Naive thymus-derived CD8-positive, alpha-beta T cell (primary cell): ENCODE measurements at regions not wholly inside any gene's neighbourhood (a gene's known extent, or its start where the extent isn't known, plus 50 kb on each side); places are given as distances from the start of the nearest gene placed in this dataset.

Source experiments
- ATAC-seq, 2 donors: fragments of 150-1000 bp; cut with Tn5 transposase in 1 of 2; sonication (Bioruptor Pico), chemical (Tn5 transposase) in 1 of 2; 1 replicate in 1 of 2; 2 replicates in 1 of 2; pipeline ENCODE4 v1.10.0; 2021; ENCODE audit warnings: mild to moderate bottlenecking in 2 of 2, moderate library complexity in 2 of 2
- POLR2A ChIA-PET: fragments of 350-600 bp; sonication (Branson Sonifier 250); formaldehyde crosslinking; loops from one replicate; lab custom pipeline; 2021; ENCODE audit warnings: antibody characterized with exemption; lab: Charles Lee
- DNase-seq, 10 donors: peaks; one replicate each; pipeline versions ENCODE4 v3.0.0 to v3.0.0-alpha.2; 2020 to 2022
- H3K27ac Mint-ChIP-seq, 10 donors: one replicate each; pipeline ENCODE4 v1.8.0; 2020 to 2022; ENCODE audit warnings: mild to moderate bottlenecking in 10 of 10, mixed read lengths in 10 of 10, moderate library complexity in 4 of 10, inconsistent platforms in 1 of 10
- H3K27me3 Mint-ChIP-seq, 5 donors: one replicate each; pipeline ENCODE4 v1.8.0; 2021 to 2022; ENCODE audit warnings: mixed read lengths in 5 of 5
- H3K36me3 Mint-ChIP-seq, 3 donors: one replicate each; pipeline ENCODE4 v1.8.0; 2020 to 2022; ENCODE audit warnings: mixed read lengths in 3 of 3, mild to moderate bottlenecking in 2 of 3, inconsistent platforms in 1 of 3
- H3K4me1 Mint-ChIP-seq, 4 donors: one replicate each; pipeline ENCODE4 v1.8.0; 2021 to 2022; ENCODE audit warnings: mixed read lengths in 4 of 4
- H3K4me3 Mint-ChIP-seq, 10 donors: one replicate each; pipeline ENCODE4 v1.8.0; 2020 to 2022; ENCODE audit warnings: mild to moderate bottlenecking in 10 of 10, mixed read lengths in 10 of 10, moderate library complexity in 6 of 10, inconsistent platforms in 1 of 10
- H3K9me3 Mint-ChIP-seq, 9 donors: one replicate each; pipeline ENCODE4 v1.8.0; 2020 to 2022; ENCODE audit warnings: mixed read lengths in 9 of 9, mild to moderate bottlenecking in 3 of 9, inconsistent platforms in 1 of 9, moderate library complexity in 1 of 9

DNA sequence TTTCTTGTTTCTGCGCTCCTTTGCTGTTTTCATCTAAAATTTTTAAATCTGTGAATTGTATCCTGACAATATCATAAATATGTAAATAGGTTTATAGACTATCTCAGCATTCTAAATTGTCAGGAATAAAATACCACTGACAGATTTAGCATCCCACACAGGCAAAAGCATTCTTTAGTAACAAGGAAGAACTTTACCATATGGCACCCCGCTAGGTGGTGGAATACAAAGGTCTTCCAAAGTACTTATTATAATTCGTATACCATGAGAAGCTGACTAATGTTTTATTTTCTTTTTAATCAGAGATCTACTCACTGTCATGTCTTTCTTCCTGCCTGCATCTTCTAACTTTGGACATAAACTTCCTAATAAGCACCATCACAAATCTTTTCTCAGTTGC lies 328.8 kb upstream of the NOVA1 start:
- H3K27me3 Mint-ChIP-seq, result peaks cover 0 to 1% (median 0%) of the 10 kb centered on the region in 5 donors
- no peaks in the 10 kb centered on the region for H3K4me1 Mint-ChIP-seq
- POLR2A ChIA-PET, result no interaction called here
- peaks cover 0 to 37% (median 11%) of the 10 kb centered on the region in 9 donors for H3K9me3 Mint-ChIP-seq
- no peak overlapping the region for H3K4me3 Mint-ChIP-seq
- no peak for DNase-seq
- H3K36me3 Mint-ChIP-seq, result no peaks in the 10 kb centered on the region
- H3K27ac Mint-ChIP-seq, result no peak overlapping the region
- no peak for ATAC-seq

GRCh38 chr14:26928019-26928418 lies 330.2 kb upstream of the NOVA1 start:
- H3K4me1 Mint-ChIP-seq, result no peaks in the 10 kb centered on the region
- no peak for ATAC-seq
- POLR2A ChIA-PET, result no interaction called here

GRCh38 chr14:26929361-26929760 lies 331.5 kb upstream of the NOVA1 start:
- peaks cover 0 to 1% (median 0%) of the 10 kb centered on the region in 5 donors for H3K27me3 Mint-ChIP-seq
- no peak overlapping the region for H3K27ac Mint-ChIP-seq
- DNase-seq (no peak), ATAC-seq (no peak)
- no peaks in the 10 kb centered on the region for H3K4me1 Mint-ChIP-seq
- no peaks in the 10 kb centered on the region for H3K36me3 Mint-ChIP-seq
- POLR2A ChIA-PET, result no interaction called here
- no peak overlapping the region for H3K4me3 Mint-ChIP-seq
- peaks cover 0 to 49% (median 10%) of the 10 kb centered on the region in 9 donors for H3K9me3 Mint-ChIP-seq

More at GRCh38 chr14:26928019-26928418, 330.2 kb upstream of the NOVA1 start:
- no peak overlapping the region for H3K27ac Mint-ChIP-seq
- H3K9me3 Mint-ChIP-seq, result peaks cover 0 to 36% (median 10%) of the 10 kb centered on the region in 9 donors
- H3K36me3 Mint-ChIP-seq, result no peaks in the 10 kb centered on the region
- H3K4me3 Mint-ChIP-seq, result no peak overlapping the region
- no peak for DNase-seq
- H3K27me3 Mint-ChIP-seq, result peaks cover 0 to 1% (median 0%) of the 10 kb centered on the region in 5 donors

- H3K9me3 Mint-ChIP-seq, result peaks cover 0 to 56% (median 10%) of the 10 kb centered on the region in 9 donors
- H3K27ac Mint-ChIP-seq, result no peak overlapping the region
- H3K27me3 Mint-ChIP-seq, result peaks cover 0 to 1% (median 0%) of the 10 kb centered on the region in 5 donors
- POLR2A ChIA-PET, result no interaction called here
- ATAC-seq, result no peak
- H3K36me3 Mint-ChIP-seq, result peaks cover 0 to 4% (median 0%) of the 10 kb centered on the region in 3 donors
- DNase-seq, result no peak
- no peak overlapping the region for H3K4me3 Mint-ChIP-seq
- no peaks in the 10 kb centered on the region for H3K4me1 Mint-ChIP-seq
Observed at GRCh38 chr14:26930576-26930975, 332.7 kb upstream of the NOVA1 start.

GRCh38 chr14:26932606-26933005 lies 334.8 kb upstream of the NOVA1 start:
- Mint-ChIP-seq H3K36me3 (peaks cover 0 to 4% (median 0%) of the 10 kb centered on the region in 3 donors), H3K9me3 (peaks cover 0 to 60% (median 12%) of the 10 kb centered on the region in 9 donors), H3K27ac (no peak overlapping the region), H3K27me3 (peaks cover 0 to 1% (median 0%) of the 10 kb centered on the region in 5 donors), H3K4me1 (no peaks in the 10 kb centered on the region), H3K4me3 (no peak overlapping the region)
- no peak for ATAC-seq
- POLR2A ChIA-PET, result no interaction called here
- no peak for DNase-seq

- no peaks in the 10 kb centered on the region for H3K4me1 Mint-ChIP-seq
- H3K36me3 Mint-ChIP-seq, result peaks cover 0 to 4% (median 0%) of the 10 kb centered on the region in 3 donors
- no peak overlapping the region for H3K4me3 Mint-ChIP-seq
- H3K27ac Mint-ChIP-seq, result no peak overlapping the region
- DNase-seq (no peak), ATAC-seq (no peak)
- H3K9me3 Mint-ChIP-seq, result peaks cover 0 to 60% (median 12%) of the 10 kb centered on the region in 9 donors
- POLR2A ChIA-PET, result no interaction called here
- H3K27me3 Mint-ChIP-seq, result peaks cover 0 to 1% (median 0%) of the 10 kb centered on the region in 5 donors
Observed at GRCh38 chr14:26933431-26933830, 335.6 kb upstream of the NOVA1 start.

DNA sequence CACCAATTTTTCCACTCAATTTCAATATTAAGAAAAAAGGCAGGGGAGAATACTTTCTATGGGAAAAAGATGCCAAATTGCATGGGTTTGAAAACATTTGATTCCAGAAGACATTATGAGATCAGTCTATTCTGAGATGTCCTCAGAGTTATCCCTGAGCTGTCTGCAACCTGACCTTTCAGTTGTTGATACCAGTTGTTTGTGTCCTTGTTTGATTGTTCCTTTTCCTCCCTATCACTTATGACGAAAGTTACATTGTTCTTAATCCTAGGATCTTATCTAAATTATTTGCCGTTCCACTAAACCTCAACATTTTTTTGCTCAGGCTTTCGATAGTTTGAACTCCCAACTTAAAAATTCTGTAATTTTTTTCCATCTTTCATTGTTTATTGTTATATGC lies 336.3 kb upstream of the NOVA1 start:
- DNase-seq, result no peak
- no peak for ATAC-seq
- no peaks in the 10 kb centered on the region for H3K27me3 Mint-ChIP-seq
- peaks cover 0 to 60% (median 10%) of the 10 kb centered on the region in 9 donors for H3K9me3 Mint-ChIP-seq
- H3K36me3 Mint-ChIP-seq, result peaks cover 0 to 4% (median 0%) of the 10 kb centered on the region in 3 donors
- POLR2A ChIA-PET, result no interaction called here
- H3K4me3 Mint-ChIP-seq, result no peak overlapping the region
- no peak overlapping the region for H3K27ac Mint-ChIP-seq
- no peaks in the 10 kb centered on the region for H3K4me1 Mint-ChIP-seq

GRCh38 chr14:26935733-26936132 lies 337.9 kb upstream of the NOVA1 start:
- Mint-ChIP-seq H3K27me3 (no peaks in the 10 kb centered on the region), H3K36me3 (peaks cover 0 to 4% (median 0%) of the 10 kb centered on the region in 3 donors)
- ATAC-seq, result no peak

DNA sequence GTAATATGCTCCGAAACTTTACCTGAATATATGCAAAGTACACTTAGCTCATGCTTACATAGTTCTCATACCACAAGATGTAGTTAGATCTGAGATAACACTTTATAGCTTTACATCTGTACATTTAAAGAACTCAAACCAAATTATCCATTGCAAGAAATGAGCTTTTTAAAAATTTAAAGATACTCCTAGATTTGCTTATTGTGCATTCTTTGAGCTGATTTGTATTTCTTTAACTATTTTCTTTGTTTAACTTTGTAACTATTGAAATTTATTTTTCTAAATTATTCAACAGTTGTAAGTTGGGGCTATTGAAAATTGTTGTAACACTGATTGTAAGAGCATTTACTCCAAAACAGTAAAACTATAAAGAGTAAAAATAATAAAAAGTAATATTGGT lies 340.2 kb upstream of the NOVA1 start:
- H3K27ac Mint-ChIP-seq, result no peak overlapping the region
- no peaks in the 10 kb centered on the region for H3K27me3 Mint-ChIP-seq
- peaks cover 0 to 4% (median 0%) of the 10 kb centered on the region in 3 donors for H3K36me3 Mint-ChIP-seq
- no peak overlapping the region for H3K4me3 Mint-ChIP-seq
- POLR2A ChIA-PET, result no interaction called here
- ATAC-seq (no peak), DNase-seq (no peak)
- H3K9me3 Mint-ChIP-seq, result peaks cover 9 to 61% (median 12%) of the 10 kb centered on the region in 9 donors
- no peaks in the 10 kb centered on the region for H3K4me1 Mint-ChIP-seq

More at GRCh38 chr14:26935733-26936132, 337.9 kb upstream of the NOVA1 start:
- POLR2A ChIA-PET, result no interaction called here
- Mint-ChIP-seq H3K27ac (no peak overlapping the region), H3K9me3 (peaks cover 4 to 61% (median 11%) of the 10 kb centered on the region in 9 donors), H3K4me3 (no peak overlapping the region), H3K4me1 (no peaks in the 10 kb centered on the region)
- DNase-seq, result no peak

GRCh38 chr14:26939755-26940154 lies 341.9 kb upstream of the NOVA1 start:
- Mint-ChIP-seq H3K27ac (no peak overlapping the region), H3K36me3 (peaks cover 0 to 4% (median 0%) of the 10 kb centered on the region in 3 donors), H3K4me1 (no peaks in the 10 kb centered on the region), H3K4me3 (no peak overlapping the region), H3K27me3 (no peaks in the 10 kb centered on the region), H3K9me3 (peaks cover 7 to 54% (median 16%) of the 10 kb centered on the region in 9 donors)
- POLR2A ChIA-PET, result no interaction called here
- DNase-seq (no peak), ATAC-seq (no peak)

GRCh38 chr14:26941521-26941920 lies 343.7 kb upstream of the NOVA1 start:
- H3K4me3 Mint-ChIP-seq, result no peak overlapping the region
- no peak for DNase-seq
- POLR2A ChIA-PET, result no interaction called here
- H3K27ac Mint-ChIP-seq, result peak overlapping the region in 1 of 10 donors; percentile 35
- H3K36me3 Mint-ChIP-seq, result no peaks in the 10 kb centered on the region
- no peaks in the 10 kb centered on the region for H3K27me3 Mint-ChIP-seq
- no peak for ATAC-seq
- H3K9me3 Mint-ChIP-seq, result peaks cover 6 to 53% (median 16%) of the 10 kb centered on the region in 9 donors
- no peaks in the 10 kb centered on the region for H3K4me1 Mint-ChIP-seq

DNA sequence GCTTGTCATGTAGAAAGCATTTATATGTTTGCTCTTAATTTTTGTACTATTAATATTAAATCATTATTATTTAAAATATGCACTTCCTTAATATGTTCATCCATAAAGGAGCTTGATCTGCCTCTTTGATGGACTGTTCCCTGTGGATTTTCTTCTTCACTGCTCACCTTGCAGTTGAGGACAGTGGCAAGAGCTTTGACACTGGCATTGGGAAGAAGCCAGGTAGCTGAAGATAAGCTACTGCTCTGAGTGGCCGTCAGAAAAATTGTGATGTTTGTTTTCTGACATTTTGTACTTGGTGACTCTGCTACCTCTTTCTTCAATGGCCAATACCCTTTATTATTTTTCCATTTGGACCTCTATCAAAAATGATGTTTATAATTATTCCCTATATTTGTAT lies 349.4 kb upstream of the NOVA1 start:
- Mint-ChIP-seq H3K36me3 (no peaks in the 10 kb centered on the region), H3K4me3 (no peak overlapping the region), H3K27me3 (no peaks in the 10 kb centered on the region), H3K4me1 (no peaks in the 10 kb centered on the region), H3K9me3 (peaks cover 5 to 30% (median 14%) of the 10 kb centered on the region in 9 donors), H3K27ac (no peak overlapping the region)
- POLR2A ChIA-PET, result no interaction called here
- no peak for ATAC-seq
- DNase-seq, result no peak

- Mint-ChIP-seq H3K4me1 (no peaks in the 10 kb centered on the region), H3K36me3 (no peaks in the 10 kb centered on the region), H3K9me3 (peaks cover 2 to 56% (median 8%) of the 10 kb centered on the region in 9 donors), H3K27ac (no peak overlapping the region), H3K27me3 (no peaks in the 10 kb centered on the region), H3K4me3 (no peak overlapping the region)
- POLR2A ChIA-PET, result no interaction called here
- ATAC-seq, result no peak
- DNase-seq, result no peak
Observed at GRCh38 chr14:26959437-26959836, 361.6 kb upstream of the NOVA1 start.
